Vagina (tissue), 2 donors: ENCODE measurements at regions not wholly inside any gene's neighbourhood (a gene's known extent, or its start where the extent isn't known, plus 50 kb on each side); places are given as distances from the start of the nearest gene placed in this dataset.

Experiments
- CTCF ChIP-seq, 3 experiments: fragments of 450-650 bp in 2 of 3; fragments of 200-600 bp in 1 of 3; sonication (generic) in 1 of 3; IDR thresholded peaks; one replicate each; pipeline ENCODE4 v1.5.1; 2017 to 2019; ENCODE audit warnings: antibody characterized with exemption in 3 of 3, mild to moderate bottlenecking in 2 of 3, moderate library complexity in 2 of 3
- POLR2A ChIP-seq, 2 donors: fragments of 450-650 bp; IDR thresholded peaks; one replicate each; pipeline ENCODE4 v1.6.1; 2017; ENCODE audit warnings: antibody characterized with exemption in 2 of 2, mild to moderate bottlenecking in 2 of 2, moderate library complexity in 2 of 2
- POLR2AphosphoS5 ChIP-seq, 2 donors: sonication (generic); formaldehyde crosslinking; IDR thresholded peaks; one replicate each; pipeline ENCODE4 v1.9.0; 2017; ENCODE audit warnings: antibody characterized with exemption in 2 of 2, mild to moderate bottlenecking in 2 of 2, low read depth in 1 of 2; ENCODE audit not compliant: insufficient read depth in 1 of 2

- TF ChIP-seq CTCF (IDR thresholded peaks at IDR 0.05) (no peak), POLR2A (IDR thresholded peaks at IDR 0.05) (no peak), POLR2AphosphoS5 (IDR thresholded peaks at IDR 0.05; ENCODE audit: insufficient read depth in 1 of 2, low read depth in 1 of 2) (no peak)
Observed at GRCh38 chr6:56752009-56752408, 109.3 kb upstream of the DST start.
